Stimulated activated CD8-positive, alpha-beta memory T cell treated with anti-CD3 and anti-CD28 coated beads, Interleukin-7, amount 100 ng/mL, for 48 hours (primary cell): ENCODE measurements at regions not wholly inside any gene's neighbourhood (a gene's known extent, or its start where the extent isn't known, plus 50 kb on each side); places are given as distances from the start of the nearest gene placed in this dataset.

Experiments used
- DNase-seq, 2 donors: peaks; one replicate each; pipeline ENCODE4 v3.0.0-alpha.2; 2020; ENCODE audit warnings: low read depth in 1 of 2; ENCODE audit errors: extremely low read depth in 1 of 2

DNA sequence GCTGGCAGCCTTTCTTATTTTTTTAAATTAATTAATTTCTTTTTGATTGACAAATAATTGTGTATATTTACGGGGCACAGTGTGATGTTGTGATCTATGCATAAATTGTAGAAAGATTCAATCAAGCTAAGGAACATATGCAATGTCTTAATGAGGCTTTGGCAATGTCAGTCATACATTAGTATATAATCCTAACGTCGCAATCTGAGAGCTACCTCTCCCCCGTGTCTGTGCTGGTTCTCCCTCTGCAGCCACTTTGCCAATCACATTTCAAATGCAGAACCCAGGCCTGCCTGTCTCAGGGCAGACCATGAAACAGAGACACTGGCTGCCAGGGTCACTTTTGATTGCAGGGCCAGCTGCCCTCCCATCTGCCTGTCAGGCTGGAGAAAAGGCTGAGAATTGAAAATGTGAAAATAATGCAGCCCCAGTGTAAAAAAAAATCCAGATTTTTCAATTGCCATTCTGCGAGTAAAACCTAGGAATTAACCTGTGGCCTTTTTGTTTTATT, 56.3 kb downstream of the SLC24A2 start:
- DNase-seq: no peak

DNA sequence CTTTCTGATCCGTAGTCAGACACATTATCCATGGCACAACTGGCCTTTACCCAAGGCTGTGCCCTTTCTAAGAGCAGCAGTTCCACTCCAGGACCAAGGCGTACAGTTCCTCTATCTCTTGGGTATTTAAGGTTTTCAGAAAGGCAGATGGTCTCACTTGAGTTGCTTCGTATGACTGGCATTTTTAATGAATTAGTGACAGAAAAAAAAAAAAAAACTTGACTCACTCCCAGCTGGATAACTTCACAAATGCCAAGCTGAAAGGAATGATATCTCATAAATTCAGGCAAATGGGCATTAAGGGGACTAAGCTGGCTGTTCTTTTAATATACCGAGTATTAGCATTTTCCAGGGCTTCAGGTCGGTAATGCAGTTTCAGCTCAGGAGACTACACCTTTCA, 60.7 kb downstream of the SLC24A2 start:
- no peak for DNase-seq

DNA sequence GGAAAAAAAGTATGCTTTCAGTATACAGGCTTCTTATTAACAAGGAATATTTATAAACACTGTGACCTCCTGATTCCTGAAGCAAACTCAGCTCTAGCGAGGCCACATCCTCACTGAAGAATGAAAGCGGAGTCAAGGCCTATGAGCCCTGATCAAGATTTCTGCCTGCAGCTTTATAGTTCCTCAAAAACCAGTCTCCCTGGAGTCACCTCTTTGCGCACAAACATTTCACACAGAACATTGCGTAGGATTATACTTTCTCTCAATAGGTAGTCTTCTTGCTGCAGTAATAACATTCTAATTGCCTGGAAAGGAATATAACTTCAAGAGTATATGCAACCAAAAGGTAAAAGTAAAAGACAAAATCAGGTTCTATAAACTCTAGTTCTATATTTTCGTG, 62.9 kb downstream of the SLC24A2 start:
- no peak for DNase-seq

DNA sequence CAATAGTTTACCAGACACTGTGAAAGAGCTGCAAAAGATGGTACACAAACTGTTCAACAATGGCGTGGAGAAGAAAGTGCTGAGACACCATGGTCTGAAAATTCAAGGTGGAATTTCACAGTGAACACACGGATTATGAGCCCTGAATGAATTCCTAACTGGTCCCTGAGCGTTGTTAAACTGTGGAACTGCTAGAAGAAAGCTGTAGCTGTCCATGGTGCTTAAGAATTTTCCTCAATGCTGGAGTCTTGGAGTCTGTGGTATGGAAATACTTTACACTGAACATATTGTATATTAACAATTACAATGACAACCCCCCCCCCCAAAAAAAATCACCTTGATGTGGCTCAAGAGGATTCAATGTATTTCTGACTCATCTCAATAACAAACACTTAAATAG, 68.5 kb downstream of the SLC24A2 start:
- DNase-seq: no peak

DNA sequence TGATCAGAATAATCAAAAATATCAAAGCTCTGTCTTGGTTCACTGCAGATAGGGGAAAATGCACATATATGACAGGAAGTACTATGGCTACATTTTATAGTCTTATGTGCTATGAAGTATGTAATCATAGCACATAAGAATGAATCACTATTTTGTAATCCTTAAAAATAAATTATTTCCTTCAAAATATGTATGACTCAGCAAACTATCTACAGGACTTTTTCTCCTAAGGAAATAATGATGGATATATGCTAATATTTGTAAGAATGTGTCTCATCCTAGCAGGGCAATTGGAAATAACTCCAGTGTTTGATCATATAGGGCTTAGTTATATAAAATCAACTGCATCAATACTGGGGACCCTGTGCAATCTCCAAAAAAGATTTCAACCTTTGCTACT, 85.1 kb downstream of the SLC24A2 start:
- DNase-seq: no peak

DNA sequence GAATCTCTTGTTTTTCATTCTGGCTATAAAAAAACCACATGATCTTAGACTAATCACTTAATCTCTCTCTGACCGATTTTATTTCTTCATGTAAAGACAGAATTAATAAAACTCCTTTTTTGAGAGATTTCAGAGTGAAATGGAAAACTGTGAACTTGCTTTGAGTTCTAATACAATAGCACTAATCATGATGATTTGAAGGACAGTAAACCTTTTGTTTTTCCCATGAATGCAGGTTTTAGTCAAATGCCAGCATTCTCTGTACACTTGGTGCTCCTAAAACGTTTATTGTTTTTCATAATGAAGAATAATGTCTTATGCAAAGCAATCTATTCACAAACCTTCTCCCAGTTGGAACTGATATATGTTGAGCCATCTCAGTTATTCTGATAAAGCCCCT, 86.8 kb downstream of the SLC24A2 start:
- no peak for DNase-seq

DNA sequence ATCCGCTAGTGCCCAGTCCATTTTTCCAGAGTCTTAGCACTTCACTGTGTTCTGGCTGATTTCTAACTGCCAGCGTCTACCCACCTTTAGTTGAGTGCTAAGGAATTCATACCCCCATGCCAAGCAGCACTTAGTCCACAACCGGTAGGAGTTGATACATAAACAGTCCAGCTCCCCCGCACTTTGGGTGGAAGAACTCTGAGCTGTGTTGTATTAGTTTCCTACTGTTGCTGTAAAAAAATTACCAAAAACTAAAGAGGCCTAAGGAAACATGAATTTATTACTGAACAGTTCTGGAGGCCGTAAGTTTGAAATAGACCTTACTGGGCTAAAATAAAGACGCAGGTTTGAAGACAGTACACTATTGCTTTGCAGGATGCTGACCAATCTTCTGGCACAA, 87.6 kb downstream of the SLC24A2 start:
- DNase-seq: no peak

DNA sequence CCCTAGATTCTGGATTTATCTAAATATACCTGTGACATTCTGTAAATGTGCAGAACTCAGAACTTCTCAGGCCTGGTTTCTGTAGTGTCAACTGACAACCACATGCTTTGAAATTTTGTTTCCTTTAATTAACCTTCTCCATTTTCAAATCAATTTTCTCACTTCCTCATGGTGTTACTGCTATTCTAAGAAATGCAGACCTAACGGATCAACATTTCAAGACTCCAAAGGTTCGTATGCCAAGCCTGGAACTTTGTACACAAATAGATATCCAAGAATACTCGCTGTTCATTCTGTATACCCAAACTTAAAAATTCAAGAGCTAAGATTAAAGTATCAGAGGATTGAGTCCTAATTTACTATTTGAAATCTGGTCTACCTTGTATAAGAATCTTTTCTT, 88.1 kb downstream of the SLC24A2 start:
- no peak for DNase-seq

DNA sequence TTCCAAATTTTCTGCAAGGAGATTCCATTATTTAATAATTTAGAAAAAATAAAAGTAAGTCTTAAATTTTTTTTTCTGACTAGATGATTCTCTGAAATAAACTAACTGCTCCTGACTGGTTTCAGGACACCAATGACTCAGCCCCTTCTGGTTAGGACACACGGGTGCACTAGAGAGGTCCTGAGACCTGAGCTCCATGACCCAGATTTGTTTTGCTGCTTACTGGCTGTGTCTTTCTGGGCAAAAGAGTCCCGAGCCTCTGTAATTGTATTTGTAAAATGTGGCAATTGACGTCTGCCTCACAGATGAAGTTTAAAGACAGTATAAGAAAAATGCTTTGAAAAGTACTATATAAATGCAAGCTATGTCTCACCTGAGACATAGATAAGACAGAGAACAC, 89.1 kb downstream of the SLC24A2 start:
- DNase-seq: no peak

DNA sequence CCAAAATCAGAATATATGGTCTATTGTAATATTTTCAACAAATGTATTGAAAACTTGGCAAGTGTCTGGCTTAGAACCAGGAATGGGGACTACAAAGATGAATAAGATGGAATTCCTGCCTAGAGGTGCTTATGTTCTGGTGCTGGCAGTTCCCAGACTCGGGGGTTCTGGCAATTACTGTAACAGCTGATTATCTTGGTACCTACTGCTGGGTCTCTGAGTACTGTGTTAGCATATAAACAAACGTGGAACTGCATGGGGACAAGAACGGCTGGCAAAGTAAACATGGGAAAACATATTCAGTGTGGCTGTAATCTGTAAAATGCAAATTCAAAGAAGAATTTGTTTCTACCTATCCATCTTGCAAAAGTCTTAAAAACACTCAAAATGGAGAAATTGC, 89.9 kb downstream of the SLC24A2 start:
- DNase-seq: no peak

DNA sequence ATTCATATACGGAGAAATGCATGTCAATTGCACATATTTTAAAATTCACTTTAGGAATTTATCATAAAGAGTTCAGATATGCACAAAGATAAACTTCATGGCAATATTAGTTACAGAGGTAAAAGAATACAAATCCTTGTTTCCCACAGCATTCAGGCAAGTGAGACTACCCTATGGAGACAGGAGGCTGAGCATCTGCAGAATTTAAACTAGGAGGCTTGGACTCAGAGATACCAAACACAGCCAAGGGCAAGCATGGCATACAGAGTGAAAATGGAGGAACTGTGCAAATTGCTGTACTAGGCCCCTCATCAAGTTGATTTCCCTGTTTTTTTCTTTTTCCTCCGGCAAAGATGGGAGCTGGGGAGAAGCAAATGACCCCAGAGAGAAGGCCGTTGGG, 94.2 kb downstream of the SLC24A2 start:
- DNase-seq: no peak

DNA sequence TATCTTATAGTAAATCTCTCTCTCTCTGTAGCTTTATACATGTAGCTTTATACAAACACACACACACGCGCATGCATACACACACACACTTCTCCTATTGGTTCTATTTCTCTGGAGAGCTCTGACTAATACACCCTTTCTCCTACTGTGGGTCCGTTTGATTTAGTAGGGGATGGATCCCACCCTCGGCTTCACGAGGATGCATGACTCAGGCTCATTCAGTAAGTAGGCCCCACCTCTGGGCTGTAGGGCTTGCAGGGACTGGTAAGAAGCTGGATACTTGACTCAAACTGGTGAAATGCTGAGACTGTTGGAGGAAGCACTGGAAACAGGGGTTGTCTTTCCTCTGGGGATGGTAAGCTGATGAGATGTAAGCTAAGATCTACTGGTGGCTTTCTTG, 98.7 kb downstream of the SLC24A2 start:
- no peak for DNase-seq

DNA sequence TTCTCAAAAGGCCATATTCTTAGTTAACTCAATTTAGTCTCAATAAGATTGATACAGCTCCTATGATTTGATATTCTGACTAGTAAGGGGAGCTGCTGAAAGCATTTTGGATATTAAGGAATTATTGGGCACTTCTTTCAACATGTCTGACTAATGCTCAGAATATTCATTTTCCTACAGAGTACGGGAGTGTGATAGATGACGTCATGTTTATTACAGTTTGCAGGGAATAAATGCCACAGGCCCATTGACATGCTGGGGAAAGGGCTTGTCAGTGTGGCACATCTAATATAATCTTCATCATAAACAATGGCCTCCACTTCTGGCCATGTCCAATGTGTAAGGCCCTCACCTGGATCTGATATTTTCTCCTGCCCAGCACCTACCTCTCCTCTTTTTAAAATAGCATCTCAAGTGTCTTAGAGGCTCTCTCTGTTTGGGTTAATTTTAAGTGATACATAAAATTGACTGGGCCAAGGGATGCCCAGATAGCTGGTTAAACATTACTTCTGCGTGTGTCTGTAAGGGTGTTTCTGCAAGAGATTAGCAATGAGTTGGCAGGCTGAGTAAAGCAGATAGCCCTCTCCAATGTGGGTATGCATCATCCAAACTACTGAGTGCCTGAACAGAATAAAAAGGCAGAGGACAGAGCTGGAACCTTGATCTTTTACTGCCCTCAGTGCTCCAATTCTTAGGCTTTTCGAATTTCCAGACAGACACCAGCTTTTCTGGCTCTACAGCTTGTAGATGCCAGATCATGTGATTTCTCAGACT, 99.3 kb downstream of the SLC24A2 start:
- no peak for DNase-seq

DNA sequence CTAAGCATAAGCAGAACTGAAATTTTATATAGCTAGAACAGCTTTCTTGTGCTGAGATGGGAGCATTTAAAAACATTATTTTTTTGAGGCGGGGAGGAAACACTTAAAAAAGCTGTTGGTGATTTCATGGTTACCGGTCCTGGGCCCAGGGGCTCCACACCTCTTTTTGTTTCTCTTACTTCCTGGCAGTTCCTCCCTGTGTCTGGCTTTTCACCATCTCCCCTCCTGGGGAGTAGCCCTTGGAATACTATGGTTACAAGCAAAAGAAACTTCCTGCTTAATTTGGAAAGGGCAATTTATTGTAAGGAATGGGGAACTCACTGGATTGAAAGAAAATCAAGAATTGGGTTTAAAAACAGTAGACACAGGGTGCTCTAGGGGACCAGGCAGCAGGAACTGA, 105.1 kb downstream of the SLC24A2 start:
- DNase-seq: no peak

DNA sequence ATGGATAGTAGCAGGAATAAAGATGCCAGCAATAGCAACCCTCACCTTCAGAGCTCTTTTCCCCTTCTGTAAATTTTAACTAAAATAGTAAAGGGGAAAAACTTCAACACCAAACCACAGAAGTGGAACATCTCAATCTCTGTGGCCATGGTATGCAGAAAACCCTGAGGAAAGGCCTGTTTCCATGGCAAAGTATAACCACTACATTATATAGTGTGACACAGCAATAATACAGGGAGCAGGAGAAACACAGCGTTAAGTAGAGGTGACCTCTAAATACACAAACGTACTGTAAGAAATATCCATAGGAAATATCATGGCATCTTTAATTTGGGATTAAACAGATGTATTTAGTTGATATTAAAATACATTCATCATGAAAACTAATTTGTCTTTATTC, 106.4 kb downstream of the SLC24A2 start:
- no peak for DNase-seq

DNA sequence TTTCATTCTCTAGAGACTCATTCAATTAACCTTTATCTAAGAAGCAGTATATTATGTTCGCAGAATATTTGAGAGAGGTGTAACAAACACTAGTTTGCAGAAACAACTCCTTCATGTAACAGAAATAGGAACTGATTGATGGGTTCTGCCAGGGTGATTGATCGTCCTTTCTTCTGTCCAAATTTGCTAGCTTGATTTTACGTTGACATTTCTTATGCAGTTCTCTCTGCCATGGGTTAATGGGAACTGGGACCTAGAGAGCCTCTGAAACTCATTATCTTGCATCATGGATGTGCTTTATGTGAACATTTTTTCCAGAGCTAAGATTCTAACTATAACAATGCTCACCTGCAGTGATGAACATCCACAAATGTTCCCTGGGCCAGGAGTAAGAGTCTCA, 107.0 kb downstream of the SLC24A2 start:
- DNase-seq: no peak

DNA sequence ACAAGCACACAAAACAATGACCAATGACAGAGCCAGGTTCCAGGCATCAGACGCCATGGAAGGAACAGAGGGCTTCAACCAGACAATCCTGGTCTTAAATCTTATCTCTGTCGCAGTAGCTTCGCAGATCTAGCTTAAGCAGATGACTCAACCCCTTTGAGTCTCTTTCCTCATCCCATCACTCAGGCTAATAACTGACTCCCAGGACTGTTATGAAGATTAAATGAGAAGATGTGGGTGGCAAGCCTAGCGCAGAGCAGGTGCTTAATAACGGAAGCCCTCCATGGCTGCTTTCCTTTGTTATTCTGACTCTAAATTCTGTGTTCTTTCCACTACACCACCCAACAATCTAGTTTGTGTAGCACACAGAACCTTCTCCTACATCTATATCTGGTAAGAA, 110.9 kb downstream of the SLC24A2 start:
- DNase-seq: no peak

DNA sequence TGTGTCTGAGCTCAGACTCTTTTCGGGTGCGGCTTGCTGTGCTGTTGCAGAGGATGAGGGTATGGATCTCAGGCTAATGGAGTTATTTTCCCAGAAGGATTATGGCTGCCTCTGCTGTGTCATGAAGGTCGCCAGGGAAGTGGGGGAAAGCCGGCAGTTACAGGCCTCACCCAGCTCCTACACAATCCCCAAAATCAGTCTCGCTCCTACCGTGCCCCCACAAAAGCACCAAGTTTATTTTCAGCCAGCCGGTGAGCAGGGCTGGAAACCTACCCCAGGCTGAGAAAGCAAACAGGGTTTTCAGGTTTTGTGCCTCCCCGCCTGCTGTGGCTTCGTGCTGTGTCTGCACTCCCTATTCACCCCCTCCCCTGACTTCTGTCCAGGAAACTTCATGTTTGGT, 113.3 kb downstream of the SLC24A2 start:
- DNase-seq: no peak

DNA sequence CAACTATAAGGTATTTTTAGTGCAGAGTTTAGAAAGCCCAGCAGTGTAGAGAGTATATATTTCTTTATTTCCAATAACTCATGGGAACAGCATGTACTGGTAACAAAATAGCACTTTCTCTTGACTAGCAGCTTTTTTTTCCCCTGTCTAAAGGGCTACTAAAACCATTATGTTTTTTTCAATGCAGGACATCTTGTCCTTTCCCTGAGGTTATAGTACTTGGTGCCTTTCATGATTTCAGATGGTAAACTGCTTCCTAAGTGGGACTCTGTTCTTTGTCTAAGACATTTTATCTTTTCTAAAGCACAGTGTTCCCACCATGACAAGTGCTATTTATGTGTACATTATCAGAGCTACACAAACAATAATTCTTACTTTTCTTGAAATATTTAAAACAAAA, 122.3 kb downstream of the SLC24A2 start:
- no peak for DNase-seq

DNA sequence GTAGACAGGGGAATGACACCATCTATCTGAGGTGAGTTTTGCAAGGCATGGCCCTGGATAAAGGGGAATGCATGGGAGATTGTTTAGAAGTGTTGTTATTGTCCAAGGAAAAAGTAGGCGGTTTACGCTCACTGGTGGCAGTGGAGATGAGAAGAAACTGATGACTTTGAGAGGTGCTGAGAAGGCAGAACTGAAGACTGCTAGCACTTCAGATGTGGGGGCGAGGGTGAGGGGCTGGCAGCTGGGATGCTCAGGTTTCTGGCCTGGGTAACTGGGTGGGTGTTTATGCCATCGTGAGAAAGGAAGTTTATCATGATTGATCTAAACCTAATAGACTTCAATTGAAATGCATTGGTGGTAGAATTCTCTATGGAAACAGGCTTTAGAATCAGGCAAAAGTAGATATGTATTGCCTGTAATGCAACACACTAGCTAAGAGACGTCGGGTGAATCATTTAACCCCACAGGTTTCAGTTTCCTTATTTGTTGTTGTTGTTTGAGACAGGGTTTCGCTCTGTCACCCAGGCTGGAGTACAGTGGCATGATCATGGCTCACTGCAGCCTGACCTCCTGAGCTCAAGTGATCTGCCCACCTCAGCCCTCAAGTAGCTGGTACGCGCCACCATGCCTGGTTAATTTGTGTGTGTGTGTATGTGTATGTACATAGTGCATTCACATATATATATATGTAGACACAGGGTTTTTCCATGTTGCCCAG, 123.5 kb downstream of the SLC24A2 start:
- DNase-seq: peak in 1 of 2 donors; percentile 3

DNA sequence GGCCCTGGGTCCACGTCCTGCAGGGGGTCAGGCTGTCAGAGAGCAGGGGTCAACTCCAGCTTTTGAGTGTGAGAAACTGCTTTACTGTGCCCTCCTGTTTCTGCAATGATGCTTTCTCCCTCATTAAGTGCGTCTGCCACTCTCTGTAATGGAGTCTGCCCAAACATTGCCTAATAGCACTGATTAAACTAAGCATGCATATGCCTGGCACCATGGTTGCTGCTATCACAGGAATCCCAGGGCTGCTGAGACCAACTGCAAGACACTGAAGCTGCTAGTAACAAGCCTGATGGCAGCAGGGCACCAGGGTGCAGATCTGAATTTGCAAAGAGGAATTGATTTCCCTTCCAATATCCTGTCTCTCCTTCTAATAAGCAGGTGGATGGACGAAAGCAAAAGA, 125.3 kb downstream of the SLC24A2 start:
- DNase-seq: no peak

DNA sequence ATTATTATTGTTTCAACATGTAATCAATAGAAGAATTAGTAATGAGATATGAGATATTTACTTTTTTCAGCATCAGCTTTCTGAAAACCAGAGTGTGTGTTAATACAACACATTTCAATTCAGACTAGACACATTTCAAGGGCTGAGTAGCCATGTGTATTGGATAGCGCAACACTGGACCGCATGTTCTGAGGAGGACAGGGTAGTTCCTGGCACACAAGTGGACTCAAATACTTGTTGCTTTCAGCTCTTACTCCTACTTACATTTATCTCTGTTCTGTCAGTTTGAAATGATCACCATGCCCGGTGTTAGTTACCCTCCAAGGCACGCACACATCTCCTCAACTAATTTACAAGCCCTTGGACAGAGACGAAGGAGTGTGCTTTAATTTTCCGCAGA, 126.6 kb downstream of the SLC24A2 start:
- no peak for DNase-seq
